ENCODE measurements at regions not wholly inside any gene's neighbourhood (a gene's known extent, or its start where the extent isn't known, plus 50 kb on each side); places are given as distances from the start of the nearest gene placed in this dataset.

GRCh38 chr12:33650832-33651231, 211.2 kb upstream of the SYT10 start:
- no peak overlapping the region for H2AFZ ChIP-seq (ENCODE audit: low read length)
- ChIA-PET CTCF (ENCODE audit: low intra/inter-chr PET ratio, low total read pairs) (no interaction called here), POLR2A (no interaction called here)
- DNase-seq (ENCODE audit: low spot score) (no peak), ATAC-seq (no peak), FAIRE-seq (no peak)
- no peaks in the 10 kb centered on the region for H3K4me1 ChIP-seq (ENCODE audit: insufficient read depth, low read length)
- in situ Hi-C loops (cut with HindIII; ENCODE audit: extremely low pct_ligation_motif_present, low pct_unique_long_range_greater_than_20kb), result no loop called here
- H3K27me3 ChIP-seq (ENCODE audit: control insufficient read depth in 1 of 2, insufficient read depth in 2 of 2, low read length in 2 of 2), result no peaks in the 10 kb centered on the region
- intact Hi-C loops (cut with micrococcal nuclease; ENCODE audit: unreplicated experiment), result no loop called here
- no peaks in the 10 kb centered on the region for H4K20me1 ChIP-seq (ENCODE audit: insufficient read depth, low read length)
- no peak overlapping the region for H3K4me3 ChIP-seq (replicated peaks in 1 of 3; ENCODE audit: insufficient read depth in 1 of 3, low read depth in 2 of 3, low read length in 3 of 3)
- H3K79me2 ChIP-seq (ENCODE audit: insufficient read depth, low read length), result no peaks in the 10 kb centered on the region
- H3K36me3 ChIP-seq (replicated peaks in 1 of 2; ENCODE audit: control insufficient read depth in 1 of 2, insufficient read depth in 2 of 2, low read length in 2 of 2), result no peaks in the 10 kb centered on the region
- H3K9ac ChIP-seq (ENCODE audit: insufficient read depth, low read depth, low read length), result no peak overlapping the region
- H3K4me2 ChIP-seq (ENCODE audit: low read depth, low read length), result no peak overlapping the region
- H3K27ac ChIP-seq (ENCODE audit: extremely low read length, insufficient read depth, low read length), result no peak overlapping the region
- no peak for TF ChIP-seq ZSCAN22 (CRISPR knock-in tag; IDR thresholded peaks at IDR 0.05)
- no peak for TF ChIP-seq ZNF781 (CRISPR knock-in tag; IDR thresholded peaks at IDR 0.05; ENCODE audit: borderline replicate concordance, not compliant biosample characterization)
- no peak for TF ChIP-seq ZNF441 (CRISPR knock-in tag; IDR thresholded peaks at IDR 0.05; ENCODE audit: borderline replicate concordance)
- no peak for TF ChIP-seq FOXP4 (CRISPR knock-in tag; IDR thresholded peaks at IDR 0.05)
- no peak for TF ChIP-seq ZBTB10 (CRISPR knock-in tag; IDR thresholded peaks at IDR 0.05; ENCODE audit: borderline replicate concordance)
- no TSS peak for BruUV-seq (replicated peaks)
- H3K9me3 ChIP-seq (ENCODE audit: low read length), result no peaks in the 10 kb centered on the region

Measured in HepG2 (cell line).